Tibial nerve (tissue), 4 donors: ENCODE measurements at regions not wholly inside any gene's neighbourhood (a gene's known extent, or its start where the extent isn't known, plus 50 kb on each side); places are given as distances from the start of the nearest gene placed in this dataset.

Source experiments
- CTCF ChIP-seq, 5 experiments: fragments of 200-600 bp in 3 of 5; fragments of 450-650 bp in 2 of 5; sonication (generic) in 3 of 5; IDR thresholded peaks; one replicate each; pipeline ENCODE4 v1.5.1; 2016 to 2019; ENCODE audit warnings: antibody characterized with exemption in 5 of 5, mild to moderate bottlenecking in 3 of 5, moderate library complexity in 2 of 5
- EP300 ChIP-seq, 2 donors: sonication (generic); formaldehyde crosslinking; IDR thresholded peaks; one replicate each; pipeline ENCODE4 v1.6.1; 2017; ENCODE audit warnings: antibody characterized with exemption in 2 of 2, mild to moderate bottlenecking in 1 of 2
- POLR2A ChIP-seq, 2 donors: fragments of 450-650 bp; IDR thresholded peaks; one replicate each; pipeline ENCODE4 v1.6.1; 2017; ENCODE audit warnings: antibody characterized with exemption in 2 of 2, mild to moderate bottlenecking in 2 of 2, moderate library complexity in 2 of 2

DNA sequence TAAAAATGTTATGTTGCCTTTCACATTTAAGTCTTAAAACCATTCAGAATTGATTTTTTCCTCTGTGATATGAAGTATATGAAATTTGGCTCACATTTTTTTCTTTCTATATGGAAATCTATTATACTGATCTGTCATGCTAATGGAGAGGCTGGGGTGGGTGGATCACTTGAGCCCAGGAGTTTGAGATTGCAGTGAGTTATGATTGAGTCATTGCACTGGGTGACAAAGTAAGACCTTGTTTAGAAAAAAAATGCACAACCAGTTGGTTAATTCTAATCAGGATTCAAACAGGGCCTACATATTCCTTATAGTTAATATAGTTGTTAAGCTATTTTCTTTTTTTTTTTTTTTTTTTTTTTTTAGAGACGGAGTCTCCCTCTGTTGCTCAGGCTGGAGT is 230.5 kb downstream of the MFSD1 start:
- TF ChIP-seq EP300 (IDR thresholded peaks at IDR 0.05), result no peak
- TF ChIP-seq POLR2A (IDR thresholded peaks at IDR 0.05), result no peak
- TF ChIP-seq CTCF (IDR thresholded peaks at IDR 0.05), result no peak
